ENCODE measurements at regions not wholly inside any gene's neighbourhood (a gene's known extent, or its start where the extent isn't known, plus 50 kb on each side); places are given as distances from the start of the nearest gene placed in this dataset.

GRCh38 chr5:2254880-2255750 is 372.4 kb upstream of the IRX4 start:
- Histone ChIP-seq H3K27me3 (ENCODE audit: control insufficient read depth in 2 of 2, insufficient read depth in 2 of 2, low read length in 2 of 2) (no peaks in the 10 kb centered on the region), H2AFZ (ENCODE audit: low read depth, low read length) (no peak overlapping the region), H3K36me3 (ENCODE audit: control insufficient read depth in 2 of 2, extremely low read depth in 1 of 2, insufficient read depth in 2 of 2, low read length in 2 of 2) (no peaks in the 10 kb centered on the region), H4K20me1 (replicated peaks; ENCODE audit: control insufficient read depth, extremely low read depth, insufficient read depth, low read length) (no peaks in the 10 kb centered on the region), H3K4me3 (replicated peaks in 1 of 3; ENCODE audit: insufficient read depth in 1 of 3, low read depth in 1 of 3, low read length in 3 of 3) (no peak overlapping the region), H3K9ac (replicated peaks; ENCODE audit: extremely low read depth, insufficient read depth, low read length) (no peak overlapping the region), H3K9me3 (replicated peaks; ENCODE audit: control insufficient read depth, insufficient read depth, low read length) (peaks cover 6% of the 10 kb centered on the region), H3K9me1 (replicated peaks; ENCODE audit: control insufficient read depth, extremely low read depth, insufficient read depth, low read length) (no peaks in the 10 kb centered on the region), H3K4me1 (ENCODE audit: control insufficient read depth, extremely low read depth, insufficient read depth, low read length) (no peaks in the 10 kb centered on the region), H3K27ac (ENCODE audit: insufficient read depth, low read depth, low read length) (no peak overlapping the region), H3K4me2 (ENCODE audit: insufficient read depth, low read length) (no peak overlapping the region), H3K79me2 (ENCODE audit: control insufficient read depth, insufficient read depth, low read length) (no peaks in the 10 kb centered on the region)
- dilution Hi-C loops (cut with MboI; ENCODE audit: extremely low pct_ligation_motif_present, low sequenced_read_pairs) = no loop called here
- BruUV-seq (replicated peaks) = no TSS peak
- TF ChIP-seq FOS (IDR thresholded peaks at IDR 0.05; ENCODE audit: borderline replicate concordance, insufficient read depth, low read length) = no peak
- no peak for TF ChIP-seq MYC (IDR thresholded peaks at IDR 0.05; ENCODE audit: low read depth, low read length)
- no peak for TF ChIP-seq JUN (IDR thresholded peaks at IDR 0.05; ENCODE audit: borderline replicate concordance, insufficient read depth, insufficient read length, low read depth)
- TF ChIP-seq CTCF (IDR thresholded peaks at IDR 0.05; ENCODE audit: extremely low read depth in 1 of 2, insufficient read depth in 1 of 2, low read depth in 1 of 2, low read length in 2 of 2) = no peak
- TF ChIP-seq POLR2AphosphoS5 (IDR thresholded peaks at IDR 0.05; ENCODE audit: insufficient read depth, low read depth, low read length) = no peak
- ChIA-PET CTCF (no interaction called here), POLR2A (no interaction called here)
- intact Hi-C loops (cut with micrococcal nuclease) = no loop called here
- DNase-seq (ENCODE audit: low read depth, low spot score) (no peak), FAIRE-seq (no peak)

Data from endothelial cell of umbilical vein (primary cell).